HG03469 (cell line): ENCODE measurements at regions not wholly inside any gene's neighbourhood (a gene's known extent, or its start where the extent isn't known, plus 50 kb on each side); places are given as distances from the start of the nearest gene placed in this dataset.
"Not testable (repeated sequence)": the region's sequence is repeated elsewhere in the genome, so short reads cannot be mapped to it uniquely, and the experiment has no call there.

ENCODE experiments used
- ATAC-seq: cut with Tn5 transposase; IDR thresholded peaks from one replicate; pipeline ENCODE4 v1.9.1; 2021; ENCODE audit warnings: mild to moderate bottlenecking, moderate library complexity, moderate number of reproducible peaks; ENCODE audit not compliant: unreplicated experiment

DNA sequence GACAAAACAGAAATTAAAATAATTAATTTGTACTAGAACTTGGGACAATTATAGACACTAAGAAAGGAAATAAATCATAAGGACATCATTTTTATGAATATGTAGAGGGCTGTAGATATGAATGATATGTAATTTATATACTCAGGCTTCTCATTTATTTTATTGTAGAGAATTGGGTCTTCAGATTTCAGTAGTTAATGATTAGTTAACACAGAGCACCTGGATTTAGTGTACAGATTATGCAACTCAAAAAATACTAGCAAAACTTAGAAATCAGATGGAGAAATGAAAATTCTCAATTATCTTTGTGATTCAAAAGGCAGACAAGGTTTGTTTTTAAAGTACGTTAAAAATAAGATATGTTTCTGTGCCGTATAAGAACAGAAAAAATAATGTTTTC lies 1311.7 kb upstream of the SLC39A10 start:
- ATAC-seq, result no peak

DNA sequence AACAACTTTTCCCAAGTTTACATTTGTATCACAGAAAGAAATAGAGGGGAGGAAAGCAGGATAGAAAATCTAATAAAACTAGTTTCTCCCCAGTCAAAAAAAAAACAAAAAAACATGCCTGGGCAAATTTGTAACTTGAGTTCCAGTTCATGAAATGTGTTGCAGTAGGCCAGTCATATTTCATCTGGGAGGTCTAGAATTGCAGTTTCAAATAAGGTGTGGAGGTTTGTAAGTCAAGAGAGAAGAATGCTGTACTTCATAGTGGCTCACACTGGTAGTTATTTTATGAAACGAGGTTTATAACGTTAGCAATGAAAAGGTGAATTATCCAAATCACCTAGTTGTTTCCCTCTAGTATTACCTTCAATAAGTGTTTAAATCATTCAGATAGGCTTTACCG lies 1313.9 kb upstream of the SLC39A10 start:
- no peak for ATAC-seq

DNA sequence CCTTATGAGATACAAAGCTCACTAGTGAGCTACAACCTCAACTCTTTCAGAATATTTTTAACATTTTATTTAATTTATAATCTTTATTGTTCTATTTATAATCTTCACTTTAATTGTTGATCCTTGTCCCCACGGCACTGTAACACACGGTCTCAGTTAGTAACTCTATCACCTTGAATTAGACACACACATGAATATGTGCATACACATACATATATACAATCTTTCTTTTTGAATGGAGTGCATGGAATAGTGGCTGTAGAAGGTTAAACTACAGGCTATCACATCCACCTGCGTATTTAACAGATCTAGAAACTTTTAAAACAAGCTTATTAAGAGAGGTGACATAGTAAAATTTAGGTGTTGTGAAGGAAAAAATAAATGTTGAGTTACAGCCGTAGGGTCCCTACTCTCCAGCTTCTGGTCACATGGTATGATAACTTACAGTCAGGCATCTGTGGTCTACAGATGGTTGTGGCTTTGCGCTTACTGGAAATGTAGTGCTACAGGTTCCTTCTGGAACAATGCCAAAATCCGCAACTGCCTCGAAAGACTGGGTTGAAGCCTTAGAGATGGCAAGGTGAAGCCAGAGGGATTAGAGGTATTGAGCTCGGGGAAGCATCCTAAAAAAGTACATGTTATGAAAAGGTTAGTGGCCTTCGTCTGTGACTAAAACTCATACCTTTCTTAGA lies 1324.1 kb upstream of the SLC39A10 start:
- no peak for ATAC-seq

DNA sequence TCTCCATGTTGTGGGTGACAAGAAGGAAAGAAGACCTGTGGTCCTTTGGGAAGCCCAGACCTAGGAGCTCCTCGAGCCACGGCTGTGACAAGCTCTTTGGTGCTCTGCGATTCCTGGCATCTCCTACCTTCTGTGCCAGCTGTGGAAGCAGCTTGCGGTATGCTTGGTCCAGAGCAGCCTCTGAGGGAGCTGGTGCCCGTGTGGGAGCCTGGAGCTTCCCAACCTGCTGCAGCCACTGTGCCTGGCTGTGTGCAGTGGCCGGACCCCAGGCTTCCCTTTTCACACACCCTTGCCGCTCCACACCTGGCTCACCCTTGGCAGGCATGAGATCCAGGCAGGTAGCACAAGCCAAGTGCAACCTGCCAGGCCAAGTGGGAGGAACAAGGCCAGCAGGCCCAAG lies 1328.6 kb upstream of the SLC39A10 start:
- no peak for ATAC-seq

DNA sequence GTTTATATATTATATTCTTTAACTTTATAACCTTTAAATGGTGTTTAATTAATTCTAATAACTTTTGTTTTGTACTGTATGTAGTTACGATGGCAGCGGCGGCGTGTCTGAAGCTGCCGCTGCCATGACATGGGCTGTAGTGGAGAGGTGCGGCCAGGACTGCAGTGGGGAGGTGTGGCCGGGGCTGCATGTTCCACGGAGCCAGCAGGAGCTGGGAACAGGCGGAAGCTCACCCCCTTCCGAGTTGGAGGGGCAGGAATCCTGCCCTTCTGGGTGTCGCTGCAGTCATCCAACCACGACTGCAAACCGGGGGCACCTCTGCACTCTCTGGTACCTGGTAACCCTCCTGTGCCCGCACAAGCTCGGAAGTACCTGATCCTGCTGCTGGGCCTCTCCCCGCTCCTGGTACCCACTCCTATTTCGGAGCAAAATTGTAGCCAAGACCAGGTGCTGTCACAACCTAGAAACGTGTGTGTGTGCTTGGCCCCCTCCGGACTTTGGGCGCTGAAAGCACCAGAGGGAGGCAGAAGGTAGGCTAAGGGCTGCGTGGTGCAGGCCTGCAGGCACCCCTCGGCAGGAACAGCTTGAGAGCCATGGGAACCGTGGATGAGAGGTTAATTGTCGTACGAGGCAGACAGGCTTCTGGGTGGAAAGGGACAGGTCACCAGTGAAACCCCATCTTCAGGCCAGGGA lies 1329.7 kb upstream of the SLC39A10 start:
- ATAC-seq, result no peak

DNA sequence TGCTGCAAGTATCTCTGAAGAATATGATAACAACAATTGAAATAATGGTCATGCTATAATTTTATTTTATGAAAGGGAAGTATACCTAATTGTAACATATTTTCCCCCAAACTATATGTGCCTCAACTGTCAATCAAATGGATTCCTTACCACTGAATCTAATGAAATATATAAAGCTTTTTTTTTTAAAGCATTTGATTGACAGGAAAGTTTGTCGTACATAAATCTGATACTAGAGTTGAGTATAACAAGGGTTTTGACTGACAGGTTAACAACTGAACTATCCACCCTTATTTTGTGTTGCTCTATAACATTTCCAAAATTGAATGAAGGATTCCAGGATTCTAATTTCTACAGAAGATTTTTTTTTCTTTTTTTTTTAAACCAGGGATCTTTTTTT lies 1333.3 kb upstream of the SLC39A10 start:
- no peak for ATAC-seq

DNA sequence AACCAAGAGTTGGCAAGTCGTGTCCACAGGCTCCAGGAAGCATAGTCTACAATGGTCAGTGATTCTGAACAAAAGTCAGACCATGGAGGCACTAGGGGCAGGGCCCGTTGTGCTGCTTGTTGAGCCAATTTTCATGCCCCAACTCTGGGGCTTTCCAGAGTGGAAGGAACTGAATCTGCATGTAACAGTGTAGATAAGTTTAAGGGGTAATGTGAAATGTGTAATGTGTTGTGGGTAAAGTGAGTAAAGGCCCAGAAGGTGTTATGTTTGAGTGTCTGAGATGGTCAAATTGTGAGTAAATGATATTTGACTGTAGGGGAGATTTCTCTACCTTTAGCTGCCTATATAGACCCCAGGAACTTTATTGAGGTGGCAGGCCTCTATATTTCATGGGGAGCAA lies 1336.5 kb upstream of the SLC39A10 start:
- ATAC-seq, result no peak

DNA sequence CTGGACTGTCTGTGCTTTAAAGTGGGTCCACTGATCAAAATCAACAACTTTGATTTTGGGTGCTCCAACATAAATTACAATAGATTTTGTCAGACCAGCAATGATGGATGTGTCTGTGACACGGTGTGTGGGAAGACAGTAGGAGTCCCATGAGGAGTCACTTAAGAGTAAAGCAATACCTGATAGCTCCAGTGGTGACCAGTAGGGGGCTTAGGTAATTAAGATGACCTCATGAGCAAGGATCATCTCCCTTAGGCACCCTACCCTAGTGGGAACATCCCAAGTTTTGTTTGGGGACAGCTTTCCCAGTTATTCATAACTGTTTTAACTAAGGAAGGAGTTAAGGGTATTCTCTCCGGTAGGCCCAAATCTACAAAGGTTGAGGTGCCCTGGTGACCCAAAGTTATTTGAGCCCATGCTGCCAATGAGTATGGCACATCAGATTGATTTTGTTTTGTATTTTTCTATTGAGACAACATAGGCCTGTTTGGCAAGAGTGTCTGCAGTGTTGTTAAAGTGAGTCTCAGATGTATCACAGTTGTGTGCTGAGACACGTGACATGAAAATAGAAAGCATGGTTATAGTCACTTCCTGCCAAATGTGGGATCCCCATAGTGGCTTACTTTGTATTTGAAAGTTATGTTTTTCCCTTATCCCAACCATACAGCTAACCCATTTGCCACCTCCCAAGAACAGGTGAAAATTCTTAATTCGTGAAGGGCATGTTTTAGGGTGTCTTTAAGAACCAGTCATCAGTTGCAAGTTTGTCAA lies 1337.6 kb upstream of the SLC39A10 start:
- ATAC-seq, result peak; percentile 43

DNA sequence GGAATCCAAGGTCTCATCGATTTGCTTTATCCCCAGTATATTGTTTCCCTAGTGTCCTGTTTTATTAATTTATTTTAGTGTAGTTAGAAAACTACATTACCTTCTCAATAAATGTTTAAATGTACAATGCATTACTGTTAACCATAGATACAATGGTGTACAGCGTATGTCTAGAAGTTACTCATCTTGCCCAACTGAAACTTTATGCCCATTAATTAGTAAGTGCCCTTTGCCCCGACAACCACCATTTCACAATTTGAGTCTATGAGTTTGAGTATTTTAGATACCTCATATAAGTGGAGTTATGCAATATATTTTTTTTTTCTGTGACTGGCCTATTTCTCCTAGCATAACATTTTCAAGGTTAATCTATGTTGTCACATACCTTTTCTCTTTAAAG lies 1343.0 kb upstream of the SLC39A10 start:
- ATAC-seq, result no peak

DNA sequence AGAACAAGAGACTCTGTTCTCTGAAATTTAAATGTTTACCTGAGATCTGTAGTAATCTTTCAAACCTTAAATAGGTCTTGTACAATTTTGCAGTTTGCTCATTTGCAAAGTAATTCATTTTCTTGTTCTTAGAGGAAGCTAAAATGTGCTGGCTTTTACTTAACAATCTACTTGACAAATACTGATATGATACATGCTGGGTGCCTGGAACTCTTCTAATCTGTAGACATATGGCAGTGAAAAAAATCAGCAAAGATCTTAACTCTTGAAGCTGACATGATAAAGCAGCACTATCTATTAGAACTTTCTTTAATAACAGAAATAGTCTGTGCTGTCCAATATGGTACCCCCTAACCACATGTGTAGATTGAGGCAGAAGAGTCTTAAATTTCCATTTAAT lies 1352.8 kb upstream of the SLC39A10 start:
- no peak for ATAC-seq

DNA sequence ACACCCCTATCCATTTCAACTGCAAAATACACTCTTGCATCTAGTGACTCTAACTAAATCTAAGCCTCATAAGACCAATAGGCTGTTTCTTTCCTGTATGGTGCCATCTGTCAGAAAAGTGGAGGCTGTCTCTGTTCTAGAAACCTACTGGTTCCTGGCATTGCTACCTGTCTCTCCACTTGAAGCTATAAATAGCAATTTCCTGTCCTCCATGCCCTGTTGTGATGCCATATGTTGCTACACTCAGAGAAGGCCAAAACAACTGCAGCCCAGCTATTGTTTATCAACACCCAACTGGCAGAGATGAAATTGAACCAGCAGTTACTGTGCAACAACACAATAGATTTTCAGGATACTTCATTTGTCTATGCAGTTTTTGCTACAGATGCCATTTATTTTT lies 1355.1 kb upstream of the SLC39A10 start:
- no peak for ATAC-seq

DNA sequence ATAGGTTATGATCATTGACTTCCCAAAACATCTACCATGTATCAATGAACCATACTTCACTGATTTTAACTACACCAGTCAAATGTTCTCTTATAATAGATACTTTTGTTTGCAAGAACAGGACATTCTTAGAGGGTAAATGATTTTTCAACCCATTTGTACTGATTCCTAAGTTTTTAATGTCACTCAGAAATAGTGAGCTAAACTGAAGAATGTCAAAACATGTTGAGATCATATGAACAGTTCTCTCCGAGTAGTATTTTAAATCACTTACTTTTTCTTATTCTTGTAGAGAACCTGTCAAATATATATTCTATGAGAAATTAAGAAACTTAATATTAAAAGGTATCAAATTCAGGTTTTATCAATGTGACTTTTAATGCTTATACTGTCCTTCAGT lies 1362.9 kb upstream of the SLC39A10 start:
- no peak for ATAC-seq

DNA sequence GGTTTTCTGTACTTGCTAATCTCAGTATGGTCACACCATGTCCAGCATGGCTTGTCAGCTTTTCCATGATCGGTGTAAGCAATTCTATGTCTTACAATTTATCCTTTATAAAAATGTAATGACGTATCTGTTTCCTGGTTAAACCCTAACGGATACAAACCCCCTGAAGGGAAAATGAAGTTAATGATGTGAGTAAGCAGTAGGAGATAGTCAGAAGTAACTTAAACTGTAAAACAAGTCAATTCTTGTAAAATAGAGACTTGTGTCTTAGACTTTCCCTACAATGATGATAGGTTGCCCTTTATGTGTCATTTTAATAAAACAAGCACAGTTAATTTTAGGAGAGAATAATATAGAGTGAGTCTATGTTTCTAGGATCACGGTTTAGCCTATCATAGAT lies 1365.9 kb upstream of the SLC39A10 start:
- ATAC-seq, result no peak

DNA sequence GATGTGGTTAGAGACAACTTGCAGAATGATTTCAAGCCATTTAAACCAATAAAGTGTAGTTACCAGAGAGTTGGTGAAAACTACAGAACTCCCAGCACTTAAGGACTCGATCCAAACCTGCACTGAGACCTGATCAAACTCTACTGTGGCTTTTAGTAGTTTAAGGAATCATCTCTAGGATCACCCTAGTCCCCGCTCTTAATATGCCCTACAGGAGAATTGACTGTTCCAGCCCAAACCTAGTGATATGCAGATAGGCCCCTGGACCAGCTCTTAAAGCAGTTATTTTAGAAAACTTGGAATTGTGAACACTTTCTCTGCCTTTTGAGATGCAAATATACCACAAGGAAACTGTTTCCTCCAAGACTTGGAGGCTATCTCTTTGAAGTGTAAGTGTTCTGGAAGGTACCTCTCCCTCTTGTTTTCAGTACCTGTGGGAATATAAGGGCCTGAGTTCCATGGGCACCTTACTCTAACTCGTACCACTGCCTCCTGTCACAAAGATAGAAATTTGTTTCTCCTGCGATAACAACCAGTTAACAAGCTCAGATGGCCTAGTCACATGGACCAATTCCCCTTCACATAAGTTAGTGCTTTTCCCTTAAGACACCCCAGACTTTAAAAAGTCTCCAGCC lies 1367.2 kb upstream of the SLC39A10 start:
- ATAC-seq, result no peak

DNA sequence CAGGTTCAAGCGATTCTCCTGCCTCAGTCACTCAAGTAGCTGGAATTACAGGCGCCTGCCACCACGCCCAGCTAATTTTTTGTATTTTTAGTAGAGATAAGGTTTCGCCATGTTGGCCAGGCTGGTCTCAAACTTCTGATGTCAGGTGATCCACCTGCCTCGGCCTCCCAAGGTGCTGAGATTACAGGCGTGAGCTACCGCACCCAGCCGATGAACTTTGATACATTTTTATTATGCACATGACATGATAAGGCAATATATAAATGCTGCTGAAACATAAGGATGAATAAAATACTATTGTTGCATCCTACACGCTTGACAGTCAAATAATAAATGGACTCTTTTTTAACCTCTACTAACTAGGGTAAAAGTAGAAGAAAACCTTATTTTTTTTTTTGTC lies 1380.4 kb upstream of the SLC39A10 start:
- not testable (repeated sequence) for ATAC-seq

DNA sequence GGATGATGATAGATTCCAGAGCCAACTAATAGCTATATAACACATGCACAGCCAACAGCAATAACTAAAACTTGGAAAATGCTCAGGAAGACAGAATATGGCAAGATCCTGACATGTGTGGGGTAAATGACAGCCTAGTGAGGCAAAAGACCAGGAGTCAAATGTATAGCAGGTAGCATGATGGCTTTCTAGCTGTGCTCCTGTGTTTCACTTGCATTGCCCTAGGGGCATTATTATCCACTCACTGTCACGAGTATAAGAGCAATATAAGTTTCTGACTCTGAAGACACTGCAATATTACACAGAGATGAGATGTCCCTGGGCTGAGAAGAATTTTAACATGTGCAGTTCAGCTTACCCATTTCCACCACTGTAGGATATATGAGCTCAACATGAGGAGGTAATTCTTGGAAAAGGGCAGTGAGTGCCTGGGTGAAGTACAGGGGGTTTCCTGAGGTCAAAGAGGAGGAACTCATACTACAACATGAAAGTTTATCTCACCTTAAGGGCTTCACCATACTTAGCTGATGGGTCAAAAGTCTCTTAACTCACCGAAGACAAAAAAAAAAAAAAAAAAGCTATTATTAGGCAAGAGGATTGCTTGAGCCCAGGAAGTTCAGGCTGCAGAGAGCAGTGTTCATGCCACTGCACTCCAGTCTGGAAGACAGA lies 1385.6 kb upstream of the SLC39A10 start:
- no peak for ATAC-seq

DNA sequence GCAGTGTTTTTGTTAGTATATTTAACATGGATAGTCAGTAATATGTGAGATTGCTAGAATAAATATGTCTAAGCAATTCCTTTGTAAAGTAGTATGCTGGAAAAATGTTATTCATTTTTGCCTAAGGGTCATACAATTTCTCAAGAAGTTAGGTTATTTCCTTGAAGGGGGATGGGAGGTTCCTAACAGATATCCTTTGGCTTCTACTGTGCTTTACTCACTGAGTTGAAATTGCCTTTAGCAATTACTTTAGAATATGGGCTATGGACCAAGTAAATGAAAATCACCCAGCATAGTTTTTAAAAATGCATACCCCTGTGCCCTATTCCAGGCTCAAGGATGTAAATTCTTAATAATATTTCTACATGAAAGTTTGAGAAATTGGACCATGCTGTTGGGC lies 1386.4 kb upstream of the SLC39A10 start:
- no peak for ATAC-seq

DNA sequence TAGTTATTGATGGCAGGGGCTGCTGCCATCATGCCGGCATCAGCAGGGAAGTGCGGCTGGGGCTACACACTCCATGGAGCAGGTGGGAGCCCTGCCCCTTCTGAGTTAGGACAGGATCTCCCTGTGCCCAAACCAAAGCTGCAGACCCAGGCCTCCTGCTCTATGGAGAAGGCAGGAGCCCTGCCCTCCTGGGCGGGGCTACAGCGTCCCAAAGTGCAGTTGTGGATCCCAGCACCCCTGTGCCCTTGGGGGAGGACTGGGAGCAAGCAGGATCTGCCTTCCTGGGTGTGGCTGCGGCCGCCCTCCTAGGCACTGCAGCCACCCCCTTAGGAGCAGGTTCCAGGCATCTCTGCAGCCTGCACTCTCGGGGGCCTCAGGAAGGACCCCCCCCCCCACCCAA lies 1392.4 kb upstream of the SLC39A10 start:
- ATAC-seq, result no peak

DNA sequence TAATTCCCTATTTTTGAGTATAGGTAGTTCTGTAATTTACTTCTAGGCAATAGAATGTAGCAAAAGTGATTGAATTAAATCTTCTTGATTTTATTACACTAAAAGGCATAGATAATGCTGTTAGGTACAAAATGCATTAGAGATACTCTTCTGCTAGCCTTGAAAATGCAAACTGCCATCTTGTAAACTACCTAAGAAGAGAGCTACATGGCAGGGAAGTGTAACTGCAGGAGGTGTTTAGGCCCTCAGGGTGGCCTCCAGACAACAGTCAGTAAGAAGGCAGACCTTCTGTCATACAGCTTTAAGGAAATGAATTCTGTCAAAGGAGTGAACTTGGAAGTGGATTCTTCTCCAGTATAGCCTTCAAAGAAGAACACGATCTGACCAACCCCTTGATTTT lies 1396.8 kb upstream of the SLC39A10 start:
- no peak for ATAC-seq

DNA sequence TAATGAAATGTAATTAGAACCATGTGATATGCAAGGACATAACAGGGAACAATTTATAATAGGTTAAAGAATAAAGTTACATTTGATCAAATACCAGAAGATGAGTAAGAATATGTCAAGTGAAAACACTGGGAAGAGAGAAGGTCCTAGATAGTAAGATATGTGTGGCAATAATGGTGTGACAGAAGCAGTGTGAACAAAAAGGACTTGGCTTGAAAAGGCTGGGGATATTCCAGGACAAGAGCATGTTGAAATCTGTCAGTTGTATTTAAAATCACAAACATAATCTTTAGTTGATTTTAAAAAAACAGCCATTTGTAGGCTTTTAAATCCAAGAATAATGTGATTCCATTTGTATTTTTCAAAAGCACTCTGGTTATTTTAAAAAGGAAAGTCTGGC lies 1399.9 kb upstream of the SLC39A10 start:
- no peak for ATAC-seq
